ENCODE measurements at regions not wholly inside any gene's neighbourhood (a gene's known extent, or its start where the extent isn't known, plus 50 kb on each side); places are given as distances from the start of the nearest gene placed in this dataset.

DNA sequence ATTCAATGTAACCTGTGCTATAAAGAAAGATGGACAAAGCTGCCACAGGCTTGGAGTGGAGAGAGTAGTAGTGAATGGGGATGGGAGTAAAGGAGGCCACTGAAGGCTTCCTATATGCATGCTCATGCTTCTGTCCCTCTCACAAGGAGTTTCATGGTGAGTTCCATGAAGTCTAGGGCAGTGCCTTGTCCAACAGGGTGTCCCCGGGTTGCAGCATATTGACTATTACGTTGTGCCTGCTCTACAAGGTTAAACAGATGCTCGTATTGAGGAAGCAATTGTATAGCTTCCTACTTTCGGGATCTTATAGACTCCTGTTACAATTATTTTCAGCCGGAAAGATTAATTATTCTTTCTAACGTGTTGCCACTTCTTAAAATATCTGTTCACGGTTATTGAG is 129.1 kb upstream of the PIK3R1 start:
- DNase-seq (ENCODE audit: low read depth), result no peak
- H3K4me3 ChIP-seq (ENCODE audit: control insufficient read depth, low read depth, low read length), result no peak overlapping the region
- TF ChIP-seq, protein P1, sequence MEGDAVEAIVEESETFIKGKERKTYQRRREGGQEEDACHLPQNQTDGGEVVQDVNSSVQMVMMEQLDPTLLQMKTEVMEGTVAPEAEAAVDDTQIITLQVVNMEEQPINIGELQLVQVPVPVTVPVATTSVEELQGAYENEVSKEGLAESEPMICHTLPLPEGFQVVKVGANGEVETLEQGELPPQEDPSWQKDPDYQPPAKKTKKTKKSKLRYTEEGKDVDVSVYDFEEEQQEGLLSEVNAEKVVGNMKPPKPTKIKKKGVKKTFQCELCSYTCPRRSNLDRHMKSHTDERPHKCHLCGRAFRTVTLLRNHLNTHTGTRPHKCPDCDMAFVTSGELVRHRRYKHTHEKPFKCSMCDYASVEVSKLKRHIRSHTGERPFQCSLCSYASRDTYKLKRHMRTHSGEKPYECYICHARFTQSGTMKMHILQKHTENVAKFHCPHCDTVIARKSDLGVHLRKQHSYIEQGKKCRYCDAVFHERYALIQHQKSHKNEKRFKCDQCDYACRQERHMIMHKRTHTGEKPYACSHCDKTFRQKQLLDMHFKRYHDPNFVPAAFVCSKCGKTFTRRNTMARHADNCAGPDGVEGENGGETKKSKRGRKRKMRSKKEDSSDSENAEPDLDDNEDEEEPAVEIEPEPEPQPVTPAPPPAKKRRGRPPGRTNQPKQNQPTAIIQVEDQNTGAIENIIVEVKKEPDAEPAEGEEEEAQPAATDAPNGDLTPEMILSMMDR (IDR thresholded peaks at IDR 0.05; ENCODE audit: control insufficient read depth, insufficient read depth, low read depth, low read length, missing control alignments), result no peak

DNA sequence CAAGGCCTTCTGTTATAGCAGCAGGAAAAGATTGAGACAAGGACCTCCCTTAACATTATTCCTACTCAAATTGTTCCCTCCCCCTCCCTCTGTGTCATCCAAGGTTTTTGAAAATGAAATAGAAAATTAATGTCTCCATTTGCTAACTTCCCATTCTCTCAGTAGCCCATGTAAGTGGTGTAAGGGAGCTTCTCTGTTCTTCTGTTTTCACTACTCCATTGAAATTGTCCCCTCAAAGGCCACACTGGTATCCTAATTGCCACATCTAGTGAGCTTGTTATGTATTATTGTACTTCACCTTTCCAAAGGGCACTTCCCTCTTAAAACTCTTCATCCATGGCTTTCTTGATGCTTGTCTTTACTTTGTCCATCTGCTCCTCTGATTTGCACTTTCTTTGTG is 131.2 kb upstream of the PIK3R1 start:
- no peak overlapping the region for H3K4me3 ChIP-seq (ENCODE audit: control insufficient read depth, low read depth, low read length)
- DNase-seq (ENCODE audit: low read depth), result no peak
- TF ChIP-seq, protein P1 (IDR thresholded peaks at IDR 0.05; ENCODE audit: control insufficient read depth, insufficient read depth, low read depth, low read length, missing control alignments), result no peak

DNA sequence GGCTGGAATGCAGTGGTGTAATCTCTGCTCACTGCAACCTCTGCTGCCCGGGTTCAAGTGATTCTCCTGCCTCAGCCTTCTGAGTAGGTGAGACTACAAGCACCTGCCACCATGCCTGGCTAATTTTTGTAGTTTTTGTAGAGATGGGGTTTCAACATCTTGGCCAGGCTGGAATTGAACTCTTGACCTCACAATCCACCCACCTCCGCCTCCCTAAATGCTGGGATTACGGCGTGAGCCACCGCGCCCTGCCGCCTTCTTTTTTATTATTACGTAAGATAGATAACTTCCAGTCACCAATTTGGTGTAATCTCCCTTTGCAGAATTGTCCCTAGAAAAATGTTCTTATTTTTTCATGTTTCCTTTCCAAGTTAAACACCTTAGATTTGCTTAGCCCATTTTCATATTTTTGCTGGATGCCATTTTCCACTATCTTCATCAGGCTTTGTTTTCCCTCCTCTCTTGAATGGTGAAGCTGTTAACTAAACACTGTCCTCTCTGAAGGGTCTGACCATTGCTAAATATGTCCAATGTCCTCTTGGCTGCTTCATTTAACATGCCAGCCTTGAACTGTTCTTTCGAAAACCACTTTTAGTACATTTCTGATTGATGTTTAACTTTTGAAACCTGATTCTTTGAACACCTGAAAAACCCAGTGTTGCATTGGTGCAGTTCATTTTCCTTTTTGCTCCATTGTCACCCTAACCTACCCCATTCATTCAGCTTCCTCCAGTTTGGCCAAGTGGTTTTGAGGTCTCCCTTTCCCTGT is 135.1 kb upstream of the PIK3R1 start:
- TF ChIP-seq, protein P1 (IDR thresholded peaks at IDR 0.05; ENCODE audit: control insufficient read depth, insufficient read depth, low read depth, low read length, missing control alignments), result no peak
- no peak for DNase-seq (ENCODE audit: low read depth)
- no peak overlapping the region for H3K4me3 ChIP-seq (ENCODE audit: control insufficient read depth, low read depth, low read length)

DNA sequence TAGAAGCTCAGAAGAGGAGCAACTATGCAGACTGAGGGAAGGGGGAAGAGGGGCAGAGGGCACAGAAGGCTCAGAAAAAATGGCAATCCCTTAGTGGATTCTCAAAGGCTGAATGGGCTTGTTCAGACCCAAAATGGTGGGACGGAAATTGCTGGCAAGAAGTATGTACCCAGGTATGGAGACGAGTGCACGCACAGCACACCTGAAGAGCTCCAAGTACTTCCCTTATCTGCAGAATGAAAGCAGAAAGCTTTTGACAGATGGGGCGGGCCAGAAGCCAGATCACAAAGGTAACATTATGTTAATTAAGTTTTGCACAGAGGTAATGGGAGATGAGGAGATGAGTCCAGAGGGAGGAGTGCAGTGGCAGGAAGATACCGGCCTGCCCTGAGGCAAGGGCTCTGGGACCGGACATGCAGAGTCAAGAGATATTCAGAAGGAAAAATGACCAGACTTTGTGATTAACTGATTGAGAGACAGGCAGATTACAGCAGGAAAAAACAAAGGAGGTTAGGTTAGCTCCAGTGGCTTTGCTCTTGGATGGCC is 138.1 kb upstream of the PIK3R1 start:
- H3K4me3 ChIP-seq (ENCODE audit: control insufficient read depth, low read depth, low read length), result no peak overlapping the region
- no peak for DNase-seq (ENCODE audit: low read depth)
- TF ChIP-seq, protein P1 (IDR thresholded peaks at IDR 0.05; ENCODE audit: control insufficient read depth, insufficient read depth, low read depth, low read length, missing control alignments), result no peak

DNA sequence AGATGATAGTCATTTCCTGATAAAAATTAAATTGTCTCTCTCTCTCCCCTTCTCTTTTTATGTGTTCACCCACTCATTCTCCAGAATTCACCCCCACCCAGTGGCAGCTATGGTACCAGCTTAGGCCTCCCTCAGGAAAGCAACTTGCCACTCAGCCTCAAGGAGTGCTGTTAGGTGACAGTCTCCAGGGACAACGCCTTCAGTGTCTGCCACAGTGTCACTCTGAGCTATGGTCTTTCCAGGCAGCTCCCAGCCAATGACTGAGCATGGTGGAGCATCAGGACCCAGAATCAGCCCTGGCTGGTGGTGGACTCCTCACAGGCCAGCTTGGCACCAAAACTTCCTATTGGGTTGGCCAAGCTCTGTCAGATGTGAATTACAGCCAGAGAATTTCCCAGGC is 140.9 kb upstream of the PIK3R1 start:
- no peak for DNase-seq (ENCODE audit: low read depth)
- no peak overlapping the region for H3K4me3 ChIP-seq (ENCODE audit: control insufficient read depth, low read depth, low read length)
- TF ChIP-seq, protein P1 (IDR thresholded peaks at IDR 0.05; ENCODE audit: control insufficient read depth, insufficient read depth, low read depth, low read length, missing control alignments), result no peak

DNA sequence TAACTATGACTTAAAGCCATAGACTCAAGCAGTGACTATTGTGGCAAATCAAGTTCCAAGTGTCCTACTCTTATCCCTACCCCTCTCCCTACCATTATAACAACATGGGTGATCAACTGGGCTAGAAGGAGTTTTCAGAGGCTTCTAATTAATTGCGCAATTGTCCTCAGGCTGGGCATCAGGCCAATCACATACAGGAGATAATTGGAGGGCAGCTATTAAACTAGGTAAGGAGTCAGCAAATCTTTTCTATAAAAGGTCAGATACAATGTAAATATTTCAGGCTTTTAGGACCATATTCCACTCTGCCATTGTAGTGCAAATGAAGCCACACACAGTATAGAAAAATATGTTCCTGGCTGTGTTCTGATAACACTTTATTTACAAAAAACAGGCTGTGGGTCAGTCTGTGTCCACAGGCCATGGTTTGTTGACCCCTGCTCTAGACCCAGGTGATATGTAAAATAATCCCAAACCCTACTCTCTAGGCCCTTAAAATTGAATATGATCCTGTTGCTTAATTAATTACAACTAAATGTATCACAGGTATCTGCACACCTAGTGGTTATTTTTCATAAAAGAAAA is 141.4 kb upstream of the PIK3R1 start:
- TF ChIP-seq, protein P1 (IDR thresholded peaks at IDR 0.05; ENCODE audit: control insufficient read depth, insufficient read depth, low read depth, low read length, missing control alignments), result no peak
- no peak overlapping the region for H3K4me3 ChIP-seq (ENCODE audit: control insufficient read depth, low read depth, low read length)
- no peak for DNase-seq (ENCODE audit: low read depth)

Data from AG09309 (cell line).